Calu3 (cell line): ENCODE measurements at regions not wholly inside any gene's neighbourhood (a gene's known extent, or its start where the extent isn't known, plus 50 kb on each side); places are given as distances from the start of the nearest gene placed in this dataset.
"Not testable (repeated sequence)": the region's sequence is repeated elsewhere in the genome, so short reads cannot be mapped to it uniquely, and the experiment has no call there.

ENCODE experiments used
- BruUV-seq: library from RNA; stranded (reverse); fragments of 400-500 nt; replicated peaks from 2 replicates; lab custom pipeline; 2021; lab: Mats Ljungman, UMichigan
- CTCF ChIA-PET: fragments of 300-600 bp; sonication (Branson Sonifier 250); formaldehyde crosslinking; loops from one replicate; lab custom pipeline; 2022; ENCODE audit warnings: antibody characterized with exemption; lab: Charles Lee
- DNase-seq: peaks from one replicate; pipeline ENCODE4 v3.0.0; 2022
- H3K27ac Mint-ChIP-seq: one replicate; pipeline ENCODE4 v1.8.0; 2022; ENCODE audit warnings: mixed read lengths; ENCODE audit not compliant: unreplicated experiment
- H3K27me3 Mint-ChIP-seq: one replicate; pipeline ENCODE4 v1.8.0; 2022; ENCODE audit warnings: mixed read lengths; ENCODE audit not compliant: unreplicated experiment
- H3K36me3 Mint-ChIP-seq: one replicate; pipeline ENCODE4 v1.8.0; 2022; ENCODE audit warnings: mild to moderate bottlenecking, moderate library complexity, mixed read lengths; ENCODE audit not compliant: insufficient read depth, unreplicated experiment
- H3K4me1 Mint-ChIP-seq: one replicate; pipeline ENCODE4 v1.8.0; 2022; ENCODE audit warnings: mild to moderate bottlenecking, low read depth, mixed read lengths; ENCODE audit not compliant: unreplicated experiment
- H3K4me3 Mint-ChIP-seq: one replicate; pipeline ENCODE4 v1.8.0; 2022; ENCODE audit warnings: mild to moderate bottlenecking, low read depth, moderate library complexity, mixed read lengths; ENCODE audit not compliant: unreplicated experiment
- H3K9me3 Mint-ChIP-seq: one replicate; pipeline ENCODE4 v1.8.0; 2022; ENCODE audit warnings: low read depth, mixed read lengths; ENCODE audit not compliant: unreplicated experiment
- CTCF ChIP-seq: fragments of 200-600 bp; IDR thresholded peaks from one replicate; pipeline ENCODE4 v1.8.0; 2022; ENCODE audit warnings: antibody characterized with exemption; ENCODE audit not compliant: unreplicated experiment
- intact Hi-C: fragments of 100-400 bp; cut with micrococcal nuclease; formaldehyde crosslinking; loops from one replicate; pipeline ENCODE4 v1.10.0; 2022; ENCODE audit not compliant: unreplicated experiment

GRCh38 chr10:2772135-2772534, 295.2 kb upstream of the PFKP start:
- peaks cover 24% of the 10 kb centered on the region for H3K27me3 Mint-ChIP-seq
- no TSS peak for BruUV-seq
- intact Hi-C loops, result no loop called here
- H3K4me3 Mint-ChIP-seq, result no peak overlapping the region
- H3K27ac Mint-ChIP-seq, result no peak overlapping the region
- no peak for DNase-seq
- no peaks in the 10 kb centered on the region for H3K36me3 Mint-ChIP-seq
- CTCF ChIA-PET, result no interaction called here
- no peak for TF ChIP-seq CTCF
- no peaks in the 10 kb centered on the region for H3K4me1 Mint-ChIP-seq
- no peaks in the 10 kb centered on the region for H3K9me3 Mint-ChIP-seq

GRCh38 chr10:2767293-2767692, 300.1 kb upstream of the PFKP start:
- intact Hi-C loops, H3K9me3 Mint-ChIP-seq, H3K4me1 Mint-ChIP-seq, H3K36me3 Mint-ChIP-seq, DNase-seq, H3K4me3 Mint-ChIP-seq, BruUV-seq, H3K27ac Mint-ChIP-seq: not testable (repeated sequence)
- CTCF ChIA-PET, result interaction anchor here (0.6 kb wide), 1 partner anchor 17 kb away, joined by 3 read pairs; no protein-coding TSS in a partner anchor
- H3K27me3 Mint-ChIP-seq, result peaks cover 27% of the 10 kb centered on the region

GRCh38 chr10:2761971-2762370, 305.4 kb upstream of the PFKP start:
- Mint-ChIP-seq H3K4me1 (no peaks in the 10 kb centered on the region), H3K9me3 (peaks cover 12% of the 10 kb centered on the region), H3K27ac (no peak overlapping the region), H3K36me3 (no peaks in the 10 kb centered on the region), H3K27me3 (peaks cover 38% of the 10 kb centered on the region), H3K4me3 (no peak overlapping the region)
- intact Hi-C loops, result no loop called here
- TF ChIP-seq CTCF, result no peak
- CTCF ChIA-PET, result no interaction called here
- DNase-seq, result no peak
- no TSS peak for BruUV-seq

GRCh38 chr10:2761311-2761710, 306.0 kb upstream of the PFKP start:
- no peak for TF ChIP-seq CTCF
- CTCF ChIA-PET, result no interaction called here
- no peaks in the 10 kb centered on the region for H3K4me1 Mint-ChIP-seq
- H3K27ac Mint-ChIP-seq, result no peak overlapping the region
- no peak overlapping the region for H3K4me3 Mint-ChIP-seq
- no peaks in the 10 kb centered on the region for H3K36me3 Mint-ChIP-seq
- intact Hi-C loops, result no loop called here
- H3K9me3 Mint-ChIP-seq, result peaks cover 12% of the 10 kb centered on the region
- DNase-seq, result no peak
- H3K27me3 Mint-ChIP-seq, result peaks cover 38% of the 10 kb centered on the region
- no TSS peak for BruUV-seq

- Mint-ChIP-seq H3K4me3 (no peak overlapping the region), H3K4me1 (no peaks in the 10 kb centered on the region), H3K27ac (no peak overlapping the region), H3K36me3 (no peaks in the 10 kb centered on the region), H3K9me3 (peaks cover 12% of the 10 kb centered on the region), H3K27me3 (peaks cover 38% of the 10 kb centered on the region)
- intact Hi-C loops, result no loop called here
- no peak for TF ChIP-seq CTCF
- DNase-seq, result no peak
- BruUV-seq, result no TSS peak
- CTCF ChIA-PET, result no interaction called here
Observed at GRCh38 chr10:2760736-2761135, 306.6 kb upstream of the PFKP start.
